NCI-H1105 treated with DMSO at 0.1 percent for 48 hours (cell line): ENCODE measurements at regions not wholly inside any gene's neighbourhood (a gene's known extent, or its start where the extent isn't known, plus 50 kb on each side); places are given as distances from the start of the nearest gene placed in this dataset.
"Not testable (repeated sequence)": the region's sequence is repeated elsewhere in the genome, so short reads cannot be mapped to it uniquely, and the experiment has no call there.

Source experiments
- DNase-seq: peaks from one replicate; lab custom pipeline; 2025; lab: John Stamatoyannopoulos, UW

DNA sequence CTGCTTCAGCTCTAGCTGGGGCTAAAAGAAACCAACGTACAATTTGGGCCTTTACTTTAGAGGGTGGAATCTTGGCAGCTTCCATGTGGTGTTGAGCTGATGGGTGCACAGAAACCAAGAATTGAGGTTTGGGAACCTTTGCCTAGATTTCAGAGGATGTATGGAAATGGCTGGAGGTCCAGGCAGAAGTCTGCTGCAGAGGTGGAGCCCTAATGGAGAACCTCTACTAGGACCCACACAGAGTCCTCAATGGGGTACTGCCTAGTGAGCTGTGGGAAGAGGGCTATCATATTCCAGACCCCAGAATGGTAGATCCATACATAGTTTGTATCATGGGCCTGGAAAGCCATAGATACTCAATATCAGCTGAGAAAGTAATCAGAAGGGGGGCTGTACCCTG, 500.4 kb upstream of the ATP2B1 start:
- DNase-seq = no peak

DNA sequence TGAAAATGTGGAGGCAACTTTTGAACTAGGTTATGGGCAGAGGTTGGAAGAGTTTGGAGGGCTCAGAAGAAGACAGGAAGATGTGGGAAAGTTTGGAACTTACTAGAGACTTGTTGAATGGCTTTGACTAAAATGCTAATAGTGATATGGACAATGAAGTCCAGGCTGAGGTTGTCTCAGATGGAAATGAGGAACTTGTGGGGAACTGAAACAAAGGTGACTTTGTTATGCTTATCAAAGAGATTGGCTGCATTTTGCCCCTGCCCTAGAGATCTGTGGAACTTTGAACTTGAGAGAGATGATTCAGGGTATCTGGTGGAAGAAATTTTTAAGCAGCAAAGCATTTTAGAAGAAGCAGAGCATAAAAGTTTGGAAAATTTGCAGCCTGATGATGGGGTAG, 499.7 kb upstream of the ATP2B1 start:
- not testable (repeated sequence) for DNase-seq

DNA sequence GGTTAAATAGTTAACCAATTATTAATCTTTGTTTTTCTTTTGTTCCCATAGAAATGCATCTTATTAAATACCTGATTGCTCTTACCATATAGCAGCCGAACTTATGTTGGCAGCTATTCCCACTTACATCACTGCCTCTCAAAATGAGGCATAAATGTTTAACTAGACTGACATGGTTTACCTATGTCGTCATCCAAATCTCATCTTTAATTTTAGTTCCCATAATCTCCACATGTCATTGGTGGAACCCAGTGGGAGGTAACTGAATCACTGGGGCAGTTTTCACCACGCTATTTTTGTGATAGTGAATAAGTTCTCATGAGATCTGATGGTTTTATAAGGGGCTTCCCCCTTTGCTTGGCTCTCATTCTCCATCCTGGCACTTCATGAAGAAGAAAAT, 499.2 kb upstream of the ATP2B1 start:
- no peak for DNase-seq

- no peak for DNase-seq
Measured at GRCh38 chr12:90205165-90205564, 496.5 kb upstream of the ATP2B1 start.

DNA sequence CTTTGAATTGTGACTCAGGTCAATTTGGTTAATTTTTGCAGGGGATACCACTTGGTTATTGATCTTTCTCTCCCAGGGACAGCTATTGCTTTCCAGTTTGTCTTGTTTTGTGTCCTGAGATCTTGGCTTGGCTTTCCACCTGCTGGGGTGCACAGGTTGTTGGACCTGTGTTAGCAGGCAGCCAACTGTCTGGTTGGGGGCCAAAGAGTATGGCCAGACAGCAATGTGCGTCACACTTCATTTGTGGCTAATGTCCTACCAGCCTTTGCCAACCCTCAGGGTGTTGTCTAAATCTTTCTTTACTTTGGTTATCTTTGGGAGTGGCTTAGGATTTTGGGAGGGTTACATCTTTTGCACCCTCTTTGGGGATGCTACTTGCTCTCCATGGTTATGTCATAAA, 494.9 kb upstream of the ATP2B1 start:
- no peak for DNase-seq

GRCh38 chr12:90199006-90199405, 490.4 kb upstream of the ATP2B1 start:
- DNase-seq = no peak

GRCh38 chr12:90193500-90193899, 484.9 kb upstream of the ATP2B1 start:
- DNase-seq = no peak

GRCh38 chr12:90188857-90189256, 480.2 kb upstream of the ATP2B1 start:
- no peak for DNase-seq

DNA sequence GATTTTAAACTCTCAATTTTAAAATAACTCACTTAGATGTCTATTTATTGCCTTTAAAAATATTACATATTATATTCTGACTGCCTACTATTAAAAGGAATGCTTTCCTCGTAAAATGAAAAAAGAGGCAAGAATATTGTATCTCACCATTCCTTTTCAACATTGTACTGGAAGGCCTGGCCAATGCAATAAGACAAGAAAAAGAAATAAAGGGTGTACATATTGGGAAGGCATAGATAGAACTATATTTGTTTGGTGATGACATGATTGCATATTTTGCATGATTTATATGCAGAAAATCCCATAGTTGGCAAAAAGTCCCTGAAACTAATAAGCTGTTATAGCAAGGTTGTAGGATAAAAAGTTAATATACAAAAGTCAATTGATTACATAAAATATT, 474.6 kb upstream of the ATP2B1 start:
- DNase-seq = no peak

- DNase-seq = no peak
Measured at GRCh38 chr12:90181216-90181615, 472.6 kb upstream of the ATP2B1 start.

DNA sequence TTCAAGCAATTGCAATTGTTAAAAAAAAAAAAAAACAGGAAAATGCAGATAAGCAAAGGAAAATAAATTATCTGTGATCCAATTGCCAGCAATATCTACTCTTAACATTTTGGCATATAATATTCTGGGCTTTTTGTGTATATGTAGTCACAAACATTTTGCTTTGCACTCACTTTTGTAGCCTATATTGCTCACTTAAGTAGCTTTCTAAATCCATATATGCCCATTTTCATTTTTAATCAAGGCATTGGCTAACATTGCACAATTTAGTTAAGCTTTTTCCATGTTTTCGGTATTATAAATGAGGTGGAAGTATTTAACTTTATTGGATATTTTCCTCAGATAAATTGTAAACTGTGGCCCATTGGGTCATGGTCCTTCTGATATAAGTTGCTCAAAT, 466.3 kb upstream of the ATP2B1 start:
- DNase-seq = no peak

DNA sequence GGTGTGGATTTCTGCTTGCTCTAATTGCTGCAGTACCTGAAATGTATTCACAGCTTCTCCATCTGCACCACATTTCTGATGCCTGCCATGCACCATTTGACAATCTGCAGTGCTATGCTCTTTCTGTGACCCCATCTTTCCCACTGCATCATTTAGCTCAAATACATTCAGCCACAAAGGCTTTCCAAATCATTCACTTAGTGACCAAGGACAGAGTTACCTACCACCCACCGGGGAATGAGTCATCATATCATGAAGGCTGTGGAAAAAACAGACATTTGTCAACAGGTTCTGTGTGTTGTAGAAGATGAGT, 465.5 kb upstream of the ATP2B1 start:
- no peak for DNase-seq

DNA sequence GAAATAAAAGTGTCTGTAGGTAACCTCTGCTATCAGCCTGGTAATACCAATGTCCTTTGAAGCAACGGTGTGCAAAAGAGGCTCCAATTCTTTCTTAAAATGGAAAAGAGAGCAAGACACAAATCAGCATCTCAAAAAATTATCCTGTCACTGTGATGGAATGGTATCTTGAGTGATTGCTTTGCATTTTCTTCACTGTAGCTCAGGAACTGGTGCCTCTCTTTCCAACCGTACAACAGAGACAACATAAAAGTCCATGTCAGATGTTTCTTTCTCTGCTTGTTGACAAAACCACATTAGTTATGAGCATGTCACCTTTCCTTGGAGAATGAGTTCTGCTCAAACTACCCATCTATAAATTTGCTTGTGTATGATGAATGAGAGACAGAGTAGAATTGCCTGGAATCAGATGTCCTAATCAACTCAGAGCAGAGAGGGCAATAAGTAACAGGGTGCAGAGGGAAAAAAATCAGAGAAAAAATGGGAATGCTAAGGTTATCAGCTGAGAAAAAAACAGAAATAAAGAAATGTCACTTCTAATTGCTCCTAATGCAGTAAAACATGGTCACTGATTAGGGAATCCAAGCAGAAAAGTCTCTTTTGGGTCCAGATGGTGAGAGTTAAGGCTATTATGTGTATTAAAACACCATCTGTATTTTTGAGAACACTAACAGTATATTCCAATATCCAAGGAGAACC, 465.0 kb upstream of the ATP2B1 start:
- DNase-seq = no peak

DNA sequence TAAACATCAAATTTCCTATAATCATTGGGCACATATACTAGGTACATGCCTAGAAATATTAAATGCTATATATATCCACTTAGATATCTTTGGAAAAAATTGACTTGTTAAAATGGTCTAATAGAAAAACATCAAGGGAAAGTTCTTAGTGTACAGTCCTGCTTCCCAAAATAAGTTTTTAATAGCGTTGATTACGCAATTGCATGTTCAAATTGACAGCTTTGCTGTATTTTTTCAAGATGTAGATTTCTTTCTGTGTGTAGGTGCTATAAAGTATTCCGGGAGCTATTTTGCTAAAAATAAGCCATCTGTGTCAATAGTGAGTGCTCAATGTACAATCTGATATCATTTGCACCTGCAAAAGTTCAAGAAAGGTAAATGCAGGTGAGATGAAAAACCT, 463.9 kb upstream of the ATP2B1 start:
- DNase-seq = no peak

DNA sequence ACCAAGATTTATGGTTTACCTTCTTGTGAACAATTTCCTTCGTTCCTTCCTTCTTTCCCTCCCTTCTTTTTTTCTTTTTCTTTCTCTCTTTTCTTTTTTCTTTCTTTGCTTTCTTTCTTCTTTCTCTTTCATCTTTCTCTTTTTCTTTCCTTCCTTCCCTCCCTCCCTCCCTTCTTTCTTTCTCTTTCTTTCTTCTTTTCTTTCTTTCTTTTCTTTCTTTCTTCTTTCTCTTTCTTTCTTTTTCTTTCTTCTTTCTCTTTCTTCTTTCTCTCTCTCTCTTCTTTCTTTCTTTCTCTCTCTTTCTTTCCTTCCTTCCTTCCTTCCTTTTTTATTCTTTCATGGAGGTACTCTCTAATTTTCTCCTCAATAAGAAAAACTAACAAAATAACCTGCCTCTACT, 462.1 kb upstream of the ATP2B1 start:
- DNase-seq = no peak

DNA sequence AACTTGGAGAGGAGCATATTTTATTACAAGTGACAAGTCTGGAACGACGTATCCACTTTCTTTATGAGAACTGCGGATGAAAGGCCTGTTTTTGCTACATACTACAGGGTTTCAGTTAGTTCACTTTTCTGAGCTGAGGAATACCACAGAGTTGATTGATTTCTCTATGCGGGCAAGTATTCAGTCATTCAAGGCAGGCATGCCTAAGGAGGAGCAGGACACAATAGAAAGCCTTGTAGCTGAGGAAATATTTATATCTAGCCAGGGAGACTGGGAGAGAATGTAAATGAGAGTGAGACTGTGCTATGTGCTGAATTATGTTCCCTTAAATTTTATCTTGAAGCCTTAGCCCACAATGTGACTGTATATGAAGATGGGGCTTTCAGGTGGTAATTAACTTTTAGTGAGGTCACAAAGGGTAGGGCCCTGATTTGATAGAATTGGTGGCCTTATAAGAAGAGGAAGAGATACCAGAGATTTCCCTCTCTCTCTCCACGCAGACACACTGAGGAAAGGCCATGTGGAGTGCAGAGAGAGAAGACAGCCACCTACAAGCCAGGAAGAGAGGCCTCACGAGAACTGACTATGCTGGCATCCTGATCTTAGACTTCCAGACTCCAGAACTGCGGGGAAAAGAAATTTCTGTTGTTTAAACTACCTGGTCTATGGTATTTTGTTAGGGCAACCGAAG, 459.0 kb upstream of the ATP2B1 start:
- DNase-seq = no peak

- DNase-seq = no peak
Measured at GRCh38 chr12:90166671-90167070, 458.0 kb upstream of the ATP2B1 start.

GRCh38 chr12:90166012-90166411, 457.4 kb upstream of the ATP2B1 start:
- DNase-seq = no peak

- DNase-seq = no peak
Measured at GRCh38 chr12:90163975-90164374, 455.3 kb upstream of the ATP2B1 start.

- DNase-seq = no peak
Measured at GRCh38 chr12:90153827-90154226, 445.2 kb upstream of the ATP2B1 start.

GRCh38 chr12:90152897-90153624, 444.4 kb upstream of the ATP2B1 start:
- DNase-seq = no peak

DNA sequence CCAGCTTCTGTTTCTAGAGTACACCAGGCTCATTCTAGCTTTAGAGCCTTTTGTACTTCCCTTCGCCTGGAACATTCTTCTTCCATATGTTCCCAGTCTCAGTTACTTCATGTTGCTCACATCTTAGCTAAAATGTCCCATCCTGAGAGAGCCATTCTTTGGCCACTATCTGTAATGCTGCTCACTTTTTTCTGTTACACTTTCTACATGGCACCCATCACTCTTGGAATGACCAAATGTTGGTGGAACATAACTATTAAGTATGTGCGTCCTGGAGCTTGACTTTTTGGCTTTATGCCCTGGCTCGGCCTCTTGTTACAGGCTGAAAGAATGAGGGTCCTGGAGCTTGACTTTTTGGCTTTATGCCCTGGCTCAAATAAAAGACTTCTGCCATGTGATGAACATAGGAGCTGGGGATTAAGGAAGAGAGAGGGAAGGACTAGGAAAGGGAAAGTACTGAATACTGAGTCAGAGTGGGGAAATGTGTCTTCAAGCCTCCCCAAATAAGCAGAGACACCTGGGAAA, 442.9 kb upstream of the ATP2B1 start:
- peak; percentile 34 for DNase-seq

DNA sequence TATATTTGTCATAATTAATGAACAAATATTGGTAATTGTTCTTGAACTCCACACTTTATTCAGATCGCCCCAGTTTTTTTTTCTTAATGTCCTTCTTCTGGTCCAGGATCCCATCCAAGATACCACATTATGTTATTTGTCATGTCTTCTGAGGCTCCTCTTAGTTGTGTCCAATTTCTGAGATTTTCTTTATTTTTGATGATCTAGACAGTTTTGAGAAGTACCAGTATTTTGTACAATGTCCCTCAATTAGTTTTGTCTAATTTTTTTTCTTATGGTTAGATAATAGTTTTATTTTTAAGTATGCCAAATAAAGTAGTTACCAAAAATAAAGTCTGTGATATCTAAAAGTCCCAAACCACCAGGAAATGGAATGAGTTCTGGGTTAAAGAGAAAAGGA, 440.8 kb upstream of the ATP2B1 start:
- DNase-seq = no peak
